NCI-H82 treated with DMSO at 0.1 percent for 48 hours (cell line): ENCODE measurements at regions not wholly inside any gene's neighbourhood (a gene's known extent, or its start where the extent isn't known, plus 50 kb on each side); places are given as distances from the start of the nearest gene placed in this dataset.
A peak's percentile ranks its signal among the peaks of the same experiment; 100 is the strongest.
"Not testable (repeated sequence)": the region's sequence is repeated elsewhere in the genome, so short reads cannot be mapped to it uniquely, and the experiment has no call there.

Source experiments
- DNase-seq: peaks from one replicate; lab custom pipeline; 2025; ENCODE audit not compliant: unreplicated experiment; lab: John Stamatoyannopoulos, UW

- DNase-seq, result no peak
Measured at GRCh38 chr10:6706725-6707124, 126.6 kb upstream of the PRKCQ start.

- no peak for DNase-seq
Measured at GRCh38 chr10:6704896-6705295, 124.8 kb upstream of the PRKCQ start.

- DNase-seq, result not testable (repeated sequence)
Measured at GRCh38 chr10:6702833-6703232, 122.8 kb upstream of the PRKCQ start.

- DNase-seq, result no peak
Measured at GRCh38 chr10:6702030-6702429, 122.0 kb upstream of the PRKCQ start.

DNA sequence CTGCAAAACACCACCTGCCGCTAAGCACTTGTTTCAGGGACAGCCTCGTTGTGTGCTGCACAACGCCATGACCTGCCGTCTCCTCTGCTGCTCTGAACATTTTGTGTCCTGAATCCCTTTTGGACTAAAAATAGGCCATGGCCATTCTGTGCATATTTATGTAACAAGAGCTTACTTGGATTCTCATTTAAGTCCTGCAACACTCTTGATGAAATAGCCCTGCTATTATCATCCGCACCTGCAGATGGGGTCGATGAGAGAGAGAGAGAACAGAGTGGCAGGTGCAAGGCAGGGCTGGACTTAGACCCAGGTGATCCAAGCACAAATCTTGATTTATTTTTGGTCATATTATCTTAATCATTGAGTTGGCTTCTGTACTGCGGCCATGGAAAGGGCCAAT, 121.2 kb upstream of the PRKCQ start:
- no peak for DNase-seq

DNA sequence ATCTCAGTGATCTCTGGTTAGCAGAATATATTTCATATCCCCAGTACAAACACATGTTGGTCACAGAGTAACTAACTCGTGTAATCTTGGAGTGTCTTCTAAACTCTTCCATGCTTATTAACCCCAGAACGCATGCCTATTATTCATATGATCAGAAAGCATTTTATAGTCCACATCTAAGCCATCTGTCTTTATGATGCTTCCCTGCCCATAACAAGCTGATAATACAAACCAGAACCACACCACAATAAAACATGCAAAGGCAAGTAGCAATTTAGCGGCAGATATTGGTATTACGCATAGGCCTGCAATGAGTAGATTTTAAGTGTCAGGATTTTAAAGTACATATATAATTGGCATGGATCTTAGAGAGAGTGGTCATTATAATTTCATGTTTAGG, 120.0 kb upstream of the PRKCQ start:
- DNase-seq, result no peak

GRCh38 chr10:6699336-6699735, 119.3 kb upstream of the PRKCQ start:
- no peak for DNase-seq

GRCh38 chr10:6695519-6695918, 115.4 kb upstream of the PRKCQ start:
- DNase-seq, result no peak

DNA sequence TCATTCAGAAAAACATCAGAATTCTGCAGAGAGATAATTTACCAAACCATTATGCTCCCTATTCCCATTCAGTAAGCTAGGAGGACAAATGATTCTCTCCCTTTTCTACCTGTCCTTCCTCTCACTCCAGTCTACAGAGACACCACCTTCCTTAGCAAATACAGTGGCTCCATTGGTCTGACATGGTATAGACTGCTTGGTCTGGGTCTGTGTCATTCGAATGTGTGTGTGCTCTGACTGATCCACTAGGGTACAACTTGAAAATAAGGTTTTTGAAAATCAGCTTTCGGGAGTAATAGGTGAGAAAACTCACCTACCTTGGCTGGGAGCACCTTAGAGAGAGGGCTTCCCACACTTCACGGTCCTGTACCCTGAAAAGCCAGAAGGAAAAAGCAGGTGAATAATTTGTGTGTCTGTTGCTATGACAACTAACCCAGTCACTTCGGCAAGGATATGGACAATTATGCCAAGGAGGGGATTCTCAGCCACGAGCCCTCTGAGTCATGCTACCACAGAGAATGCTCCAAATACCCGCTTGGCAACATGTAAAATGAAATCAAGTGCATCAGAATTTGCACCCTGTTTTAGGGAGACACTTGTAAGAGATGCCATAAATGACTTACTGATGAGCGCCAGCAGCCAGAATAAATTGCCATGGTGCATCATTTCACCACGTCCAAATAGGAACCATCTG, 114.5 kb upstream of the PRKCQ start:
- no peak for DNase-seq

GRCh38 chr10:6692856-6693255, 112.8 kb upstream of the PRKCQ start:
- DNase-seq, result no peak

DNA sequence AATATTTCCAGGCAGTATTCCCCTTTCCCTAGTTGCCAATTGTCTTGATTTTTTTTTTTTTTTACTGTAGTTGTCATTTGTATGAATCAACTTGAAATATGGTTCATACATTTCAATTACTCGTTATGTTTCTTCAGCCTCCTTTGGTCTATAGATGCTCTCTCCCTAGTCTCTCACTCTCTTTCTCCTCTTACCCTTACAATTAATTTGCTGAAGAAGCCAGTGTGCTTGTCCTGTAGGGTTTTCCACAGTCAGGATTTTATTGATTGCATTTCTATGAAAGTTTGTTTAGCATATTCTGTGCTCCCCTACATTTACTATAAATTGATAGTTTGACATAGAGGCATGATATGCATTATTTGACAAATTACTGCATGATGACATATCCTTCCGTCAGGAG, 112.0 kb upstream of the PRKCQ start:
- no peak for DNase-seq

- no peak for DNase-seq
Measured at GRCh38 chr10:6689036-6689435, 109.0 kb upstream of the PRKCQ start.

DNA sequence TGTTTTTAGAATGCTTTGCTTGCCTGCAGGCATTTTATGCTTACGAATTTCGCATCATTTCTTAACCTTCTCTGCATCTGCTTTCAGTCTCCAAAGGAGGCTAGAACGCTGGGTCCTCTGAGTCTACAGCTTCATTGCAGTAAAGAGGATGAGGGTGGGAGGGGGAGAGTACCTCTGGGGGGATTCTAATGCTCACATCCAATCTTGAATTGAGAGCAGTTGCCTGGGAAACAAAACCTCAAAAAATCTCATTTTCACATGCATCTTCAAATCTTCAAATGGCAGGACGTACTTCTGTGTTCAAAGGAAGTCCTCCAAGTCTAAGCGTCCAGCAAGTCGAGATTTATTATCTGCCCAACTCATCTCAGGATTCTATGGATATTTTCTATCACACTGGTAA, 100.7 kb upstream of the PRKCQ start:
- DNase-seq, result no peak

- DNase-seq, result no peak
Measured at GRCh38 chr10:6678956-6679355, 98.9 kb upstream of the PRKCQ start.

DNA sequence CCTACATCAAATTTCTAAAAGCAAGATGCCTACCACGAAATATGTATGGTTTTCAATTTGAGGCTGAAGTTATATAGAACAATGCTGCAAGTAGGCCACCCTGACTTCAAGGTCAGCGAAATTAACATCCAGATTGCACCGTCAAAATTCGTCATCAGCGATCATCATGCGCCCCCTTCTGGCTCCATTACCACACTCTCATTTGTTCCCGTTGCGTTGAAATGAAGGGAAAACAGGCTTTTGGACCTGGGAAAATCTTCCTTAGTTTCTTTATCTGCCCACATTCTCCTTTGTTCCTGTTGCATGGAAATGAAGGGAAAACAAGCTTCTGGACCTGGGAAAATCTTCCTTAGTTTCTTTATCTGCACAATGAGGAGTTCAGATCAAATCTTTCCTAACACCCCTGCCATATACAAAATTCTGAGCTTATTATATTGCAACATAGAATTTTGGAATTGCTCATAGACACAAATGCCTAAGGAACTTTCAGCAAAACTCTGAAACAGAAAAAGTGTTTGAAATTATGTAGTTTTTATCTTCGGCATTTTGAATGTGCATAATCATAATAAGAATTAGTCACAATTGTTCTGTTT, 98.2 kb upstream of the PRKCQ start:
- no peak for DNase-seq

DNA sequence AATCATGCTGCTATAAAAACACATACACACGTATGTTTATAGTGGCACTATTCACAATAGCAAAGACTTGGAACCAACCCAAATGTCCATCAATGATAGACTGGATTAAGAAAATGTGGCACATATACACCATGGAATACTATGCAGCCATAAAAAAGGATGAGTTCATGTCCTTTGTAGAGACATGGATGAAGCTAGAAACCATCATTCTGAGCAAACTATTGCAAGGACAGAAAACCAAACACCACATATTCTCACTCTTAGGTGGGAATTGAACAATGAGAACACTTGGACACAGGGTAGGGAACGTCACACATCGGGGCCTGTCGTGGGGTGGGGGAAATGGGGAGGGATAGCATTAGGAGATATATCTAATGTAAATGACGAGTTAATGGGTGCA, 97.1 kb upstream of the PRKCQ start:
- not testable (repeated sequence) for DNase-seq

- DNase-seq, result no peak
Measured at GRCh38 chr10:6674291-6674690, 94.2 kb upstream of the PRKCQ start.

DNA sequence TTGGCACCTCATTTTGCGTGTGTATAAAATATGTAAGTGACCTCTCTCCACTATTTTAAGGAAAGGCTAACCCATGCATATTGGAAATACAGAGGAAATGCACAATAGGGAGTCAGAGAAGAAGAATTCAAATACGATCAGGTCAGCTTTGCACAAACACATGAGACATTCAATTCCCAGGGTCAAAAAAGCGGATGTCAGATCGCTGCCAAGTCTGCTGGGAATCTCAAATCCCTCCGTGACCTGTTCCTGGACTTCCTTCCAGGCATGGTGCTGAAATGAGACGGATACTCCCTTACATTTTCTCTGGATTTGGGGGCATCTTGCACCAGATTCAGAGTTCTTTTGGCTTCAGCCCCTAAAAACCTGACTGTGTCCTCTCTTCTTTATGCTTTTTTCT, 91.9 kb upstream of the PRKCQ start:
- no peak for DNase-seq

GRCh38 chr10:6669269-6669859, 89.3 kb upstream of the PRKCQ start:
- DNase-seq, result no peak

GRCh38 chr10:6667679-6668270, 87.7 kb upstream of the PRKCQ start:
- DNase-seq, result peak; percentile 31

DNA sequence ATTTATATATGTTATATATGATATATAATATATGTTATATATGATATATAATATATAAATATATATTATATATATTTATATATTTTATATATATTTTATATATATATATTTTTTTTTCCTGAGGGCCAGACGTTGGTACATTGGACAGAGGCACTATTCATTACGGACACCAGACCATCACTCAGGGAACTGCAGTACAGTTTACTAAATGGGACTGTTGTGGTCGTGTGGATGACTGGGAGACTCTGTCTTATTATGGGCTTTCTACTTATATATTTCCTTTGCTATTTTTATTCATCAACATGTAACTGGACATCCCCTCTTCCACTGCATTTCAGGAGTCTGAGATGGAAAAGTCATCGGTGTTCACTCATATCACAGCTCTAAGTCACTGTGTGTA, 87.1 kb upstream of the PRKCQ start:
- DNase-seq, result no peak

GRCh38 chr10:6665847-6666246, 85.8 kb upstream of the PRKCQ start:
- no peak for DNase-seq
